Lung (tissue), 11 donors: ENCODE measurements at regions not wholly inside any gene's neighbourhood (a gene's known extent, or its start where the extent isn't known, plus 50 kb on each side); places are given as distances from the start of the nearest gene placed in this dataset.

Experiments used
- ATAC-seq: fragments of 200-7000 bp; cut with Tn5 transposase; one replicate; pipeline ENCODE4 v1.9.1; 2020; ENCODE audit warnings: moderate number of reproducible peaks; ENCODE audit not compliant: insufficient read depth, low FRiP score
- DNase-seq, 3 donors: peaks; one replicate each; pipeline ENCODE4 v3.0.0-alpha.2; 2013 to 2017
- H3K27ac ChIP-seq, 2 donors: one replicate each; pipeline ENCODE4 v1.5.1; 2013; ENCODE audit warnings: mild to moderate bottlenecking in 2 of 2, moderate library complexity in 2 of 2, control low read depth in 1 of 2, inconsistent platforms in 1 of 2, low read depth in 1 of 2, low read length in 1 of 2
- H3K27me3 ChIP-seq, 3 donors: one replicate each; pipeline ENCODE4 v1.5.1; 2013; ENCODE audit warnings: low read length in 2 of 3; ENCODE audit not compliant: control insufficient read depth in 3 of 3, insufficient read depth in 3 of 3
- H3K36me3 ChIP-seq, 4 donors: one replicate each; pipeline ENCODE4 v1.5.1; 2013; ENCODE audit warnings: low read length in 4 of 4, mild to moderate bottlenecking in 1 of 4, moderate library complexity in 1 of 4; ENCODE audit not compliant: control insufficient read depth in 4 of 4, insufficient read depth in 4 of 4
- H3K4me1 ChIP-seq, 5 donors: one replicate each; pipeline ENCODE4 v1.5.1; 2013; ENCODE audit warnings: low read length in 5 of 5, mild to moderate bottlenecking in 2 of 5, moderate library complexity in 1 of 5; ENCODE audit not compliant: control insufficient read depth in 5 of 5, insufficient read depth in 5 of 5
- H3K4me3 ChIP-seq: one replicate; pipeline ENCODE4 v1.5.1; 2013; ENCODE audit warnings: mild to moderate bottlenecking, control low read depth, moderate library complexity
- H3K9ac ChIP-seq, 2 donors: one replicate each; pipeline ENCODE4 v1.5.1; 2013; ENCODE audit warnings: low read length in 2 of 2, control low read depth in 1 of 2; ENCODE audit not compliant: insufficient read depth in 1 of 2
- H3K9me3 ChIP-seq, 4 donors: one replicate each; pipeline ENCODE4 v1.5.1; 2013; ENCODE audit warnings: low read length in 3 of 4, mild to moderate bottlenecking in 1 of 4, moderate library complexity in 1 of 4; ENCODE audit not compliant: control insufficient read depth in 4 of 4, insufficient read depth in 3 of 4
- CTCF ChIP-seq: IDR thresholded peaks from 2 replicates; pipeline ENCODE4 v1.5.1; 2012; ENCODE audit warnings: mild to moderate bottlenecking; ENCODE audit errors: control extremely low read depth, extremely low read depth
- WGBS, 2 donors: extraction: QIAGEN DNeasy Blood & Tissue Kit; methylation state at CpG; one replicate each; pipeline ENCODE4 v1.1.7; 2013; 5-methylcytosine and 5-hydroxymethylcytosine counted together
- donor health status: control.
- donor health status: control.
- donor health status: Bipolar disorder and iron deficiency.
- donor health status: healthy.
- donor health status: DM: yes; HTN: yes; CAD: no.

DNA sequence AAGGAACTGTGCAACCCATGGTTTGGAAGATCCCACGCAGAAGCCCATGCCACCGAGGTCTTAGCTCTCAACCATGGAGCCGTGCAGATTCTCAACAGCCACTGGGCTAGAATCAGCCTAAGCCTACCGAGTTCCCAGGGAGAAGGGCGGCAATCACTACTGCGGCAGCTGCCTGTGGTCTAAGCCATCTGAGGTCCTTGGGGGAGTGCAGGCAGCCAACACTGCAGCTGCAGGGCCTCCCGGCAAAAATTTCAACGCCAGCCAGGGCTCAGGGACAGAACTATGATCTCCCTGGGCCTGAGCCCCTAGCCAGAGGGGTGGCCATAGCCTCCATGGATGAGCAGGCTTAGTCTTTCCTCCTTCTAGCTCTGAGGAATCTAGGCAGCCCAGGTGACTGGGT, 156.8 kb upstream of the CLEC14A start:
- no peaks in the 10 kb centered on the region for H3K4me1 ChIP-seq
- no peak overlapping the region for H3K4me3 ChIP-seq
- no peaks in the 10 kb centered on the region for H3K9me3 ChIP-seq
- no peak overlapping the region for H3K27ac ChIP-seq
- no peak for TF ChIP-seq CTCF
- no peaks in the 10 kb centered on the region for H3K36me3 ChIP-seq
- H3K27me3 ChIP-seq = no peaks in the 10 kb centered on the region
- 95 to 96% methylated on average over 8 of the region's 8 CpGs for WGBS, 2 donors
- DNase-seq (no peak), ATAC-seq (no peak)
- no peak overlapping the region for H3K9ac ChIP-seq

DNA sequence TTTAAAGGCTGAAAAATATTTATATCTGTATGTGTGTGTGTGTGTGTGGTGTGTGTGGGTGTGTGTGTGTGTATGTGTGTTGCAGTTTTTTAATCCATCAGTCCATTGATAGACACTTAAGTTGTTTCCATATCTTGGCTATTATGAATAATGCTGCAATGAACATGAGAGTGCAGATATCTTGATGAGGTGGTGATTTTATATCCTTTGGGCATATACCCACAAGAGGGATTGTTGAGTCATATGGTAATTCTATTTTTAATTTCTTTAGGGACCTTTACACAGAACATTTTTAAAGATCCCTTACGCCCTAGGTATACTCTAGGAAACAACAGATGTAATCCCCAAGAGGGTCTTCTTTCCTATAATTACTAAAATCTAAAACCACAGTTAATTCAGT, 154.5 kb upstream of the CLEC14A start:
- no peaks in the 10 kb centered on the region for H3K27me3 ChIP-seq
- H3K27ac ChIP-seq = no peak overlapping the region
- no peaks in the 10 kb centered on the region for H3K36me3 ChIP-seq
- peaks cover 0 to 12% (median 0%) of the 10 kb centered on the region in 5 donors for H3K4me1 ChIP-seq
- no peak for DNase-seq
- no peak overlapping the region for H3K9ac ChIP-seq
- no peak for ATAC-seq
- TF ChIP-seq CTCF = no peak
- 96 to 98% methylated on average over 1 of the region's 1 CpG for WGBS, 2 donors
- no peak overlapping the region for H3K4me3 ChIP-seq
- H3K9me3 ChIP-seq = no peaks in the 10 kb centered on the region

DNA sequence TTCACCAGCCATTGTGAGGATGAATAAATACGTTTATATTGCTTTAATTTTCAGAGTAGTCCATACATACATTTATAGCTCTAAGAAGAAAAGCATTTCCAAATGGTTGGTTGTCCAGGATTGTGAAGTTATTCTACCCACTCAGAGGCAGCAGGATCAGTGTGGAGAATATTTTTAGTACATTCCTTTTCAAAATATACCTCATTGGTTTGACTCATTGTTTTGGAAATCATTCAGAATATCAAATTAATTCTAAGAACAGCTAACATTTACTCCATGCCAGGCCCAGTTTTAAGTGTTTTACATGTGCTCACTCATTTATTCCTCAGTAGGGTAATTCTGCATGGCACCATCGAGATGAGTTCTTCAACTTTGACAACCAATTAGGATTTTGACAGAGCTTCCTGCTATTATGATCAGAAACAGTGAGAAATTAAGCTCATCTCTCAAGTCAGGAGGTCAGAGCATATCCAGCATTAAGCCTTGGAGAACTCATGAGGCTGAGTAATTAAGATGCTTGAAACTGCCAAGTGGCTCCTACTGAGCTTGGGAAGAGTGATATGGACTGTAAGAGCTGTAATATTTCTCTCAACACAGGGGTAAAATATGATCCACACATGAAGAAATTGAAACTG, 153.3 kb upstream of the CLEC14A start:
- H3K27me3 ChIP-seq = no peaks in the 10 kb centered on the region
- no peak overlapping the region for H3K4me3 ChIP-seq
- no peak overlapping the region for H3K9ac ChIP-seq
- no peak overlapping the region for H3K27ac ChIP-seq
- no peaks in the 10 kb centered on the region for H3K9me3 ChIP-seq
- DNase-seq (no peak), ATAC-seq (no peak)
- peaks cover 0 to 22% (median 0%) of the 10 kb centered on the region in 5 donors for H3K4me1 ChIP-seq
- WGBS, 2 donors = 75 to 77% methylated on average over 2 of the region's 2 CpGs
- no peaks in the 10 kb centered on the region for H3K36me3 ChIP-seq
- no peak for TF ChIP-seq CTCF
